HG03342 (cell line): ENCODE measurements at regions not wholly inside any gene's neighbourhood (a gene's known extent, or its start where the extent isn't known, plus 50 kb on each side); places are given as distances from the start of the nearest gene placed in this dataset.
"Not testable (repeated sequence)": the region's sequence is repeated elsewhere in the genome, so short reads cannot be mapped to it uniquely, and the experiment has no call there.

Experiments
- ATAC-seq: cut with Tn5 transposase; IDR thresholded peaks from one replicate; pipeline ENCODE4 v1.9.1; 2021; ENCODE audit warnings: mild to moderate bottlenecking, moderate library complexity; ENCODE audit not compliant: unreplicated experiment

DNA sequence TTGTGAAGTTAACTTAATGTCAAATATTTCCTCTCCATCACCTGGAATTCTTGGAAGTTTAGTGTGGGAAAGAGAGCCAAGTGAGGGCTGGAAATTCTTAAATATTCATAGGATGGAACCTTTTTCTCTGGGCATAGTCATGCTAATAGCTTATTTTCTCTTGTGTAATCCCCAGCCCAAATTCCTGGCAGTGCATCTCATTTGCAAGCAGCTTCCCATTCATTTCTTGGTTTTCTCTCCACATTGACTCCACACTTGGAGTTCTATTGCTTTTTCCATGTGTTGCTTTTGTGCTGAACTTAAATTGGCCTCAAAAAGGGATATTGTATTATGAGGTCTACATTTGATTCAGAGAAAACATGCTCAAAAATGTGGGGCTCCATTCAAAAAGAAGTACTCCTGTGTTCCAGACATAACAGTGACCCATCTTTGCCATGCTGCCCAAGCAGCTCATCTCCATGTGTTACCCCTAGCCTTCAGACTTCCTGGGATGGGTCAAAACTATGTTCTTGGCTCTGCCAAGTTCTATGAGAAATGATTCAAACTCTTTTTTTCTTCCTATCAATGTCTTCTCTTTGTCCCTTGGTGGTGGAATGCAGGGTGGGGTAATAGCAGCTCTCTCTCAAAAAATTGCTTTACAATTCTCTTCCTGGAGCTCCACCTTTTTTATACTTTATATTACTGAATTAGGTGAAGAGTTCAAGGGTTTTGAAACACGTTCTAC lies 2471.5 kb downstream of the PCDH9 start:
- ATAC-seq = no peak

DNA sequence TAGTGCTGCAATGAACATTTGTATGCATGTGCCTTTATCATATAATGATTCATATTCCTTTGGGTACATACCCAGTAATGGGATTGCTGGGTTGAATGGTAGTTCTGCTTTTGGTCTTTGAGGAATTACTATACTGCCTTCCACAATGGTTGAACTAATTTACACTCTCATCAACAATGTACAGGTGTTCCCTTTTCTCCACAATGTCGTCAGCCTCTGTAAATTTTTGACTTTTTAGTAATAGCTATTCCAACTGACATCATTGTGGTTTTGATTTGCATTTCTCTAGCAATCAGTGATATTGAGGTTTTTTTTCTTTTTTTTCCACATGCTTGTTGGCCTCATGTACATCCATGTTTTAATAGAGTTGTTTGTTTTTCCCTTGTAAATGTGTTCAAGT lies 2473.5 kb downstream of the PCDH9 start:
- no peak for ATAC-seq

- ATAC-seq = no peak
These were observed 2474.2 kb downstream of the PCDH9 start for GRCh38 chr13:64755961-64756360.

DNA sequence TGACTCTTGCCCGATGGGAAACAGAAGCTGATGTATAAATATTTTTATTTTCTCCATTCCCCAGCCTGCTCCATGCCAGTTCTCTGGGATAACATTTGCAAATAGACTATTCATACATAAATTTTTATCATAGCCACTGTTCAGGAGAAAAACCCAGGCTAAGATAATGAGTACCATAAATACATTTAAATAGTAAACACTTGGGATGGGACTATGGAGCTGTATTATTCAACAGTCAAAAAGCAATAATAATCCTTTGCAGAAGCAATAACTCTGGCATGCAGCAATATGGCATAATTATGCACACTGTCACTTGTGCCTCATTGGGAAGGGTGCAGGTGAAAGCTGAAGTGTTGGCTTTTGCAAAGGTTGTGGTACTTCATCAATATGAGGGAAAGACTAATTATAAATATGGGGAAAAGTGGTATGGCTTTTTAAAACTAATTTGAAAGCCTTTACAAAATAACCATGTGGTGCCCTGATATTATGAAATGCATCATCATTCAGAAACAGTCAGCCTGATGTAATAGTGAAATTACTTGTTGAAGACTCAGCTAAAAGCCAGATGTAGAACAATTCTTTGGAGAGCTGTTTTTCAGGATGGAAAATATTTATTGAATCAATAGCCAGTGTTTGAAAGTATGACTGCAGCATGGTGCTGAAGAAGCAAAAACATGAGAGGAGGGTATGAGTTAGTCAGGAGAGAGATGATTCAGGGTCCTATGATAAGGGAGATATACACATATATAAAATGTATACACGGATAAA lies 2476.7 kb downstream of the PCDH9 start:
- ATAC-seq = no peak

GRCh38 chr13:64749301-64749700 lies 2480.8 kb downstream of the PCDH9 start:
- no peak for ATAC-seq

GRCh38 chr13:64746845-64747244 lies 2483.3 kb downstream of the PCDH9 start:
- no peak for ATAC-seq

GRCh38 chr13:64740493-64740892 lies 2489.6 kb downstream of the PCDH9 start:
- no peak for ATAC-seq

DNA sequence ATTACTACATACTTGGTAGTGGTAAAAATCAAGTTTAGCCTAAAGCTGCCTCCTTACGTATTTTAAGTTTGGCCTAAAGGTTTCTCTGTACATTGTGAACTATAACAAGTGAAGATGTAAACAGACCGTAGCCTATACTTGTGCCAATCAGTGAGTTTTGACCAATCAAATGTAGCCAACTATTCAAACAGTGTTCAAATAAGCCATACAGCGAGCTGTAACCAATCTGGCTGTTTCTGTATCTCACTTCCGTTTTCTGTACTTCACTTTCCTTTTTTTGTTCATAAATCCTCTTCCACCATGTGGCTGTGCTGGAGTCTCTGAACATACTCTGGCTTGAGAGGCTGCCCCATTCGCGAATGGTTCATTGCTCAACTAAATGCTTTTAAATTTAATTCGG lies 2504.6 kb downstream of the PCDH9 start:
- ATAC-seq = no peak

GRCh38 chr13:64723724-64724123 lies 2506.4 kb downstream of the PCDH9 start:
- ATAC-seq = no peak

DNA sequence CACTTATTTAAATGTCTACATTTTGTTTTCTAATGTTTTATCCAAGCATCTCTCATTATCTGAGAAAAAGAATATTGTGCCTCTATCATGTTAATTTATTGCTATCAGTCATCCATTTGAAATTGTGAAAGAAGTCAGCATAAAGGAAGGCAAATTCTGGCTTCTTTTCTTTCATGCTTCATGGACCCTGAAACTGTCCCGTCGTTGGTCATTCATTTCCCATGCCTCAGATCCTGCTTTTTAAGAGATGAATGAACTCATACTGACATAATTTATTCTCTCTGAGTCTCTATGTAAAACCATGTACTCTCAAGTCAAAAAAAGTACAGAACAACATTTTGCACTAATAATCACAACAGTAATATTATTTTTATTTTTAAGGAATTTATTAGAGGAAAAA lies 2512.0 kb downstream of the PCDH9 start:
- no peak for ATAC-seq

GRCh38 chr13:64716936-64717335 lies 2513.2 kb downstream of the PCDH9 start:
- no peak for ATAC-seq

DNA sequence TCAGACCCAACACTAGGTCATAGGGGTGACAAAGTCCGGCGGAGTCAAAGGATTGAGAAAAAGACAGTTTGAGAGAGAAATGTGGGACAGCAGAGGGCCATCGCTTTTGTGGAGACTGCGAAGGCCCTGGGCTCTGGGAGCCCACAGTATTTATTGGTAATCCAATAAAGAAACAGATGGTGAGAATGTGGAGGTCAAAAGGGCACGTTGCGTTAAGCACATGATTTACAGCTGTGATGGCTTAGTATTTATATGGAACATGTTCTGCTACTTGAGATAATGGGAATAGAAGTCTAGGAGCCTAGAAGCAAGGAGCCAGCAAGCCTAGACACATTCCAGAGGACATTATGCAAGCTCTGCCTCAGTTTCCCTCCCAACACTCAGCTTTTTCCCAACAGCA lies 2521.1 kb downstream of the PCDH9 start:
- no peak for ATAC-seq

GRCh38 chr13:64704121-64704649 lies 2526.0 kb downstream of the PCDH9 start:
- ATAC-seq = no peak

DNA sequence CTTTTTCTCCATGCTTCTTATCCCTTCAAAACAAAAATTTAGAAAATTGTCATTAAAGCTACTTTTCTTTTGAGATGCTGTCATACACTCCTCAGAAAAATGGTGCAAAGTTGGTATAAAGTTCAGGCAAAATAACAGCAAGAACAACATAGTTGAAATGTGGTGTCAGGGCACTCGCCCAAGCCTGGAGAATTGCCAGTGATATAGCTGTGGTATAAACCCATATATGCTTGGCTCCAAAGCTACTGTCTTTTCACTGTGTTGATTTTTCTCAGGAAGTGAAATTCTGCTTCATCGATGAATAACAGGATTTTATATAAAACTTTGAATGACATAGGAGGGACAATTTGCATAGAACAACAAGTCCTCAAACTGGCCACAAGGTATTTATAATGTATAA lies 2532.9 kb downstream of the PCDH9 start:
- no peak for ATAC-seq

DNA sequence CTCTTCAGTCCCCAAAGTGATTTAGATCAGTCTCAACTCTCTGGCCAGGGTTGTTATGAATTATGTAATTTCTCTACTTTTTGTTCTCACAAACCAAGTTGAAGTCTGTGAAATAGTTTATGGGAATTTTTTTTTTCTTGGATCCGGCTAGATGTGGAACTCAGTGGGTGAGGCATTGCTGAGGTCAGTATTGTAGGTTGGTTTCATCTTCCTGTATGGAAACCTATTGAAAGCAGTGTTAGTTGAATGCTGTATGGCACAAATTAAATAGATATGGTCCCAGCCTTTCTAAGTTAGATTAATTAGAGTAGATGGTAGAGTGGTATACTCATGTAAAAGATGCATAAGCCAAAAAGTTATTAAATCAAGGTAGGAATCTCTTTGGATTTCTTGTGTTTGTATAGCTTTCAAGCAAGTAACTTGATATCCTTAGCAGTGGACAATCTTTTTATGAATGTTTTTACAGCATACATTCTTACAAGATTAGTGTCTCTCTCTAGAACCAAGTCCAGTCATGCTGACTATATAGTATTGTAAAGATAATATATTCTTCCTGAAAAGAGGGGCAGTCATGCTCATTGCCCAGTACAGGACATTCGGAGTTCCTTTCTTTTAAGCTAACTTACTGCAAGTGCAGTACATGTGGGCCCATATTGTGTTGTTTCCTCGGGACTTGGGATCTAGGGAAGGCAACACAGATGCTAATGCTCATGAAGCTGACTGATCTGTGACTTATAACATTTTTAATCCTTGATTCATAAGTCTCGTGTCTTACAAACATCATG lies 2541.1 kb downstream of the PCDH9 start:
- no peak for ATAC-seq

GRCh38 chr13:64686536-64686935 lies 2543.6 kb downstream of the PCDH9 start:
- ATAC-seq = not testable (repeated sequence)

- no peak for ATAC-seq
These were observed 2545.3 kb downstream of the PCDH9 start for GRCh38 chr13:64684685-64685431.

GRCh38 chr13:64684108-64684507 lies 2546.0 kb downstream of the PCDH9 start:
- ATAC-seq = no peak

DNA sequence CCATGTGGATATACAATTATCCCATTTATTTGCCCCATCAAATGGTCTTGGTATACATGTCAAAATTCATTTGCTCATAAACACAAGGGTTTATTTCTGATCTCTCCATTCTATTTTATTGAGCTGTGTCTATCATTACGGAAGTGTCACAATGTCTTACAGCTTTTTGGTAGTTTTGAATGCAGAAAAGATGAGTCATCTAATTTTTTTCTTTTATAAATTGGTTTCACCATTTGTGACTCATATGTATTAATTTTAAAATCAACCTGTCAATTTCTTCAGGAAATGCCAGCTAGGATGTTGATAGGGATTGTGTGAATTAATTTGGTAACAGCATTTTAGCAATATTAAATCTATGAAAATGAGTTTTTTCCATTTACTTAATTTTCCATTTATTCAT lies 2549.4 kb downstream of the PCDH9 start:
- no peak for ATAC-seq

DNA sequence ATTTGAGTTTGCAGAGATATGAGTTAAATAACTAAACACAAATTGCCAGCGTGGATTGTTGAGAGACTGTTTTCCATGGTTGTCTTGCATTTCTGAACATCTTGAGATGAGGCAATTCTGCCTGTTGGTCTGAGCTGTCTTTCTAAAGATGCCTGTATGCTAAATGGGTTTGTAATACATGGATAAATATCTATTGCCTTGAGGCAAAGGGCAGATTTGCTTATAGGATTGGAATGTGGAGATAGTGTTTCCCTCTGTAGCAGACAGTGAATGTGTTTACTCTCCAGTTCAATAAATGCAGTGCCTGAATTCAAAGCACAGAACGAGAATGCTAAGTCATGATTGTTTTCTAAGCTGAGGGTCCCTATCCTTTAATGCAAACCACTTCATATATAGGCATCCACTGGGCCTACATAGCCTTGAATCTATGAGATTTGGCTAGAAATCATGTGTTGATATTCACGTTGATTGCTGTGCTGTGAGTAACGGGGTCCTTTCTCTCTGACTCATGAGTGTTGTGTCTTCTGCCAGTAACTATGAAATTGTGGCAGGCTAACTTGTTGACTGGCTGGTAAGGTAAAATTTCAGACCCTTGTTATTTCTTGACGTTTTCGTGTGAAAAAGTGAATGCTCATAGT lies 2554.8 kb downstream of the PCDH9 start:
- no peak for ATAC-seq
